ENCODE measurements at regions not wholly inside any gene's neighbourhood (a gene's known extent, or its start where the extent isn't known, plus 50 kb on each side); places are given as distances from the start of the nearest gene placed in this dataset.

GRCh38 chr19:20279516-20279915 is 112.5 kb downstream of the ZNF486 start:
- ChIA-PET POLR2A (ENCODE audit: unreplicated experiment) (no interaction called here), CTCF (no interaction called here)
- Histone ChIP-seq H3K4me2 (ENCODE audit: low read depth, low read length) (no peak overlapping the region), H3K36me3 (ENCODE audit: control insufficient read depth, insufficient read depth, low read length) (no peaks in the 10 kb centered on the region), H3K4me3 (ENCODE audit: insufficient read depth, low read depth, low read length) (no peak overlapping the region), H2BK15ac (ENCODE audit: low read depth, low read length) (no peak overlapping the region), H3K18ac (ENCODE audit: low read depth, low read length) (no peak overlapping the region), H3K27ac (ENCODE audit: insufficient read depth, low read length) (no peak overlapping the region), H2AFZ (replicated peaks; ENCODE audit: low read length, poor library complexity) (no peak overlapping the region), H4K5ac (ENCODE audit: low read depth, low read length) (no peak overlapping the region), H3K79me1 (ENCODE audit: low read depth in 1 of 2, low read length in 2 of 2) (no peaks in the 10 kb centered on the region), H3K4ac (ENCODE audit: low read depth, low read length) (no peak overlapping the region), H3K23ac (ENCODE audit: low read depth, low read length) (no peak overlapping the region), H2BK20ac (ENCODE audit: low read depth, low read length) (no peak overlapping the region), H2BK5ac (ENCODE audit: low read depth, low read length, poor library complexity, severe bottlenecking) (no peak overlapping the region), H4K20me1 (ENCODE audit: insufficient read depth, low read length) (no peaks in the 10 kb centered on the region), H4K91ac (ENCODE audit: insufficient read depth, low read depth, low read length) (no peak overlapping the region), H3K27me3 (ENCODE audit: control insufficient read depth, insufficient read depth, low read length) (no peaks in the 10 kb centered on the region), H2BK120ac (ENCODE audit: low read depth, low read length) (no peak overlapping the region), H3K14ac (replicated peaks; ENCODE audit: low read depth, low read length) (no peak overlapping the region), H2AK9ac (replicated peaks; ENCODE audit: low read depth, low read length, poor library complexity) (no peak overlapping the region), H3K9me1 (ENCODE audit: insufficient read depth, low read length) (no peaks in the 10 kb centered on the region), H3K56ac (ENCODE audit: extremely low read depth, insufficient read depth, low read length) (no peak overlapping the region), H3K4me1 (ENCODE audit: control insufficient read depth, insufficient read depth, low read length) (no peaks in the 10 kb centered on the region), H3K9me3 (ENCODE audit: control insufficient read depth, insufficient read depth, low read length) (peaks cover 10% of the 10 kb centered on the region; the same call in 1 of the 2 replicates), H3K9ac (ENCODE audit: low read depth, low read length) (no peak overlapping the region), H2AK5ac (ENCODE audit: low read depth, low read length) (no peak overlapping the region), H4K8ac (ENCODE audit: low read depth in 2 of 2, low read length in 2 of 2) (no peak overlapping the region)
- dilution Hi-C loops (cut with HindIII; ENCODE audit: low sequenced_read_pairs, unreplicated experiment) (no loop called here), in situ Hi-C loops (cut with MboI; ENCODE audit: low sequenced_read_pairs) (no loop called here), intact Hi-C loops (cut with micrococcal nuclease) (no loop called here)
- no peak for TF ChIP-seq ELK1 (IDR thresholded peaks at IDR 0.05; ENCODE audit: borderline replicate concordance, low read depth, low read length)
- no peak for TF ChIP-seq CEBPB (IDR thresholded peaks at IDR 0.05; ENCODE audit: low read depth, low read length)
- TF ChIP-seq BHLHE40 (IDR thresholded peaks at IDR 0.05; ENCODE audit: low read depth, low read length) = no peak
- no peak for TF ChIP-seq RFX5 (IDR thresholded peaks at IDR 0.05; ENCODE audit: low read depth, low read length)
- TF ChIP-seq NFE2L2 (IDR thresholded peaks at IDR 0.05; ENCODE audit: low read depth, low read length) = no peak
- TF ChIP-seq MXI1 (IDR thresholded peaks at IDR 0.05; ENCODE audit: borderline replicate concordance, low read depth, low read length) = no peak
- TF ChIP-seq MAZ (IDR thresholded peaks at IDR 0.05; ENCODE audit: borderline replicate concordance, low read depth, low read length) = no peak
- TF ChIP-seq USF2 (IDR thresholded peaks at IDR 0.05; ENCODE audit: low read depth, low read length) = no peak
- TF ChIP-seq FOS (IDR thresholded peaks at IDR 0.05; ENCODE audit: low read depth, low read length) = no peak
- TF ChIP-seq RCOR1 (IDR thresholded peaks at IDR 0.05; ENCODE audit: insufficient replicate concordance, low read length) = no peak
- TF ChIP-seq MAFK (IDR thresholded peaks at IDR 0.05; ENCODE audit: low read depth, low read length) = no peak
- TF ChIP-seq RAD21 (IDR thresholded peaks at IDR 0.05; ENCODE audit: low read length) = no peak
- no peak for TF ChIP-seq POLR2A (IDR thresholded peaks at IDR 0.05; ENCODE audit: low read depth, low read length)
- TF ChIP-seq CTCF (conservative IDR thresholded peaks at IDR 0.05; ENCODE audit: low read depth, low read length) = no peak
- TF ChIP-seq CHD1 (IDR thresholded peaks at IDR 0.05; ENCODE audit: low read depth, low read length) = no peak
- no TSS peak for BruUV-seq (replicated peaks)
- ATAC-seq (ENCODE audit: low read depth) (no peak), DNase-seq (no peak)
- WGBS, 2 experiments (ENCODE audit: extremely low coverage in 2 of 2, insufficient read length in 1 of 2) = 83% methylated on average over 2 of the region's 4 CpGs; no CpG with 5 or more reads in 1 of the 2 experiments
